Vagina (tissue), 2 donors: ENCODE measurements at regions not wholly inside any gene's neighbourhood (a gene's known extent, or its start where the extent isn't known, plus 50 kb on each side); places are given as distances from the start of the nearest gene placed in this dataset.

ENCODE experiments used
- DNase-seq, 2 donors: peaks; one replicate each; pipeline ENCODE4 v3.0.0-alpha.2; 2017; ENCODE audit errors: extremely low spot score in 2 of 2
- H3K27ac ChIP-seq: fragments of 200-600 bp; sonication (generic); one replicate; pipeline ENCODE4 v1.5.1; 2019
- H3K27me3 ChIP-seq: fragments of 200-600 bp; sonication (generic); one replicate; pipeline ENCODE4 v1.5.1; 2019
- H3K36me3 ChIP-seq, 2 donors: fragments of 200-600 bp; sonication (generic); one replicate each; pipeline ENCODE4 v1.5.1; 2017 to 2019
- H3K4me1 ChIP-seq: fragments of 200-600 bp; sonication (generic); one replicate; pipeline ENCODE4 v1.5.1; 2019
- H3K4me3 ChIP-seq, 2 donors: fragments of 200-600 bp; sonication (generic); 1 replicate in 1 of 2; 2 replicates in 1 of 2; pipeline ENCODE4 v1.5.1; 2016 to 2019
- H3K9me3 ChIP-seq: fragments of 200-600 bp; sonication (generic); one replicate; pipeline ENCODE4 v1.5.1; 2019
- POLR2A ChIP-seq, 2 donors: fragments of 450-650 bp; IDR thresholded peaks; one replicate each; pipeline ENCODE4 v1.6.1; 2017; ENCODE audit warnings: antibody characterized with exemption in 2 of 2, mild to moderate bottlenecking in 2 of 2, moderate library complexity in 2 of 2
- POLR2AphosphoS5 ChIP-seq, 2 donors: sonication (generic); formaldehyde crosslinking; IDR thresholded peaks; one replicate each; pipeline ENCODE4 v1.9.0; 2017; ENCODE audit warnings: antibody characterized with exemption in 2 of 2, mild to moderate bottlenecking in 2 of 2, low read depth in 1 of 2; ENCODE audit not compliant: insufficient read depth in 1 of 2
- intact Hi-C: fragments of 100-400 bp; cut with DNase I; formaldehyde crosslinking; loops from one replicate; pipeline ENCODE4 v1.15.1; 2023
- TF ChIP-seq, protein P1 (sequence below), 3 experiments: fragments of 450-650 bp in 2 of 3; fragments of 200-600 bp in 1 of 3; sonication (generic) in 1 of 3; IDR thresholded peaks; one replicate each; pipeline ENCODE4 v1.5.1; 2017 to 2019; ENCODE audit warnings: antibody characterized with exemption in 3 of 3, mild to moderate bottlenecking in 2 of 3, moderate library complexity in 2 of 3

DNA sequence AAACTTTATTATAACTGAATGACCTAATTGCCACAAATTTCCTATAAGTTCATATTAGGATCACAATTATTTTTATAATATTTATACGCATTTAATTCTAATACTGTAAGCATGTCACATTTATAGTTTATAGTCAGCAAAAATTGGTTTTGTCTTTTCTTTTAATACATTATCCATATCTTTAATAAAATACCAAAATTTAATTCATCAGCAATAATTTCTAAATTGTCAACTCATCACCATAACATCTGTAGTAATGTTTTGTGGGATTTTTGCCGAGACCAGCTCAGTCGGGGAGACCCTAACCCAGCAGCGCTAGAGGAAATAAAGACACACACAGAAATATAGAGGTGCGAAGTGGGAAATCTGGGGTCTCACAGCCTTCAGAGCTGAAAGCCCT lies 254.2 kb downstream of the KIF21A start:
- DNase-seq: no peak
- H3K27me3 ChIP-seq: no peaks in the 10 kb centered on the region
- no peaks in the 10 kb centered on the region for H3K36me3 ChIP-seq
- no peaks in the 10 kb centered on the region for H3K9me3 ChIP-seq
- intact Hi-C loops: no loop called here
- H3K4me1 ChIP-seq: no peaks in the 10 kb centered on the region
- H3K27ac ChIP-seq: no peak overlapping the region
- no peak overlapping the region for H3K4me3 ChIP-seq
- TF ChIP-seq POLR2AphosphoS5 (IDR thresholded peaks at IDR 0.05; ENCODE audit: insufficient read depth in 1 of 2, low read depth in 1 of 2) (no peak), POLR2A (IDR thresholded peaks at IDR 0.05) (no peak)
- TF ChIP-seq, protein P1, sequence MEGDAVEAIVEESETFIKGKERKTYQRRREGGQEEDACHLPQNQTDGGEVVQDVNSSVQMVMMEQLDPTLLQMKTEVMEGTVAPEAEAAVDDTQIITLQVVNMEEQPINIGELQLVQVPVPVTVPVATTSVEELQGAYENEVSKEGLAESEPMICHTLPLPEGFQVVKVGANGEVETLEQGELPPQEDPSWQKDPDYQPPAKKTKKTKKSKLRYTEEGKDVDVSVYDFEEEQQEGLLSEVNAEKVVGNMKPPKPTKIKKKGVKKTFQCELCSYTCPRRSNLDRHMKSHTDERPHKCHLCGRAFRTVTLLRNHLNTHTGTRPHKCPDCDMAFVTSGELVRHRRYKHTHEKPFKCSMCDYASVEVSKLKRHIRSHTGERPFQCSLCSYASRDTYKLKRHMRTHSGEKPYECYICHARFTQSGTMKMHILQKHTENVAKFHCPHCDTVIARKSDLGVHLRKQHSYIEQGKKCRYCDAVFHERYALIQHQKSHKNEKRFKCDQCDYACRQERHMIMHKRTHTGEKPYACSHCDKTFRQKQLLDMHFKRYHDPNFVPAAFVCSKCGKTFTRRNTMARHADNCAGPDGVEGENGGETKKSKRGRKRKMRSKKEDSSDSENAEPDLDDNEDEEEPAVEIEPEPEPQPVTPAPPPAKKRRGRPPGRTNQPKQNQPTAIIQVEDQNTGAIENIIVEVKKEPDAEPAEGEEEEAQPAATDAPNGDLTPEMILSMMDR (IDR thresholded peaks at IDR 0.05): no peak

- no peak overlapping the region for H3K27ac ChIP-seq
- no peaks in the 10 kb centered on the region for H3K9me3 ChIP-seq
- intact Hi-C loops: no loop called here
- no peak for TF ChIP-seq POLR2AphosphoS5 (IDR thresholded peaks at IDR 0.05; ENCODE audit: insufficient read depth in 1 of 2, low read depth in 1 of 2)
- TF ChIP-seq POLR2A (IDR thresholded peaks at IDR 0.05): no peak
- TF ChIP-seq, protein P1 (IDR thresholded peaks at IDR 0.05): no peak
- no peaks in the 10 kb centered on the region for H3K27me3 ChIP-seq
- H3K4me1 ChIP-seq: no peaks in the 10 kb centered on the region
- no peak for DNase-seq
- H3K36me3 ChIP-seq: no peaks in the 10 kb centered on the region
- no peak overlapping the region for H3K4me3 ChIP-seq
Measured at GRCh38 chr12:39186744-39187143, 256.2 kb downstream of the KIF21A start.

- Histone ChIP-seq H3K9me3 (no peaks in the 10 kb centered on the region), H3K27me3 (no peaks in the 10 kb centered on the region), H3K36me3 (no peaks in the 10 kb centered on the region), H3K27ac (no peak overlapping the region), H3K4me3 (no peak overlapping the region), H3K4me1 (no peaks in the 10 kb centered on the region)
- intact Hi-C loops: no loop called here
- TF ChIP-seq, protein P1 (IDR thresholded peaks at IDR 0.05): no peak
- TF ChIP-seq POLR2AphosphoS5 (IDR thresholded peaks at IDR 0.05; ENCODE audit: insufficient read depth in 1 of 2, low read depth in 1 of 2) (no peak), POLR2A (IDR thresholded peaks at IDR 0.05) (no peak)
- no peak for DNase-seq
Measured at GRCh38 chr12:39178837-39179236, 264.1 kb downstream of the KIF21A start.

- intact Hi-C loops: no loop called here
- Histone ChIP-seq H3K27me3 (no peaks in the 10 kb centered on the region), H3K4me1 (no peaks in the 10 kb centered on the region), H3K9me3 (no peaks in the 10 kb centered on the region), H3K36me3 (no peaks in the 10 kb centered on the region), H3K27ac (no peak overlapping the region), H3K4me3 (no peak overlapping the region)
- no peak for TF ChIP-seq POLR2AphosphoS5 (IDR thresholded peaks at IDR 0.05; ENCODE audit: insufficient read depth in 1 of 2, low read depth in 1 of 2)
- TF ChIP-seq, protein P1 (IDR thresholded peaks at IDR 0.05): no peak
- no peak for TF ChIP-seq POLR2A (IDR thresholded peaks at IDR 0.05)
- no peak for DNase-seq
Measured at GRCh38 chr12:39176356-39176755, 266.6 kb downstream of the KIF21A start.

GRCh38 chr12:39173726-39174125 lies 268.3 kb upstream of the CPNE8 start:
- intact Hi-C loops: no loop called here
- Histone ChIP-seq H3K36me3 (no peaks in the 10 kb centered on the region), H3K4me1 (no peaks in the 10 kb centered on the region), H3K9me3 (no peaks in the 10 kb centered on the region), H3K27me3 (no peaks in the 10 kb centered on the region), H3K27ac (no peak overlapping the region), H3K4me3 (no peak overlapping the region)
- no peak for DNase-seq
- no peak for TF ChIP-seq POLR2AphosphoS5 (IDR thresholded peaks at IDR 0.05; ENCODE audit: insufficient read depth in 1 of 2, low read depth in 1 of 2)
- TF ChIP-seq, protein P1 (IDR thresholded peaks at IDR 0.05): no peak
- no peak for TF ChIP-seq POLR2A (IDR thresholded peaks at IDR 0.05)
